OCI-LY1 (cell line): ENCODE measurements at regions not wholly inside any gene's neighbourhood (a gene's known extent, or its start where the extent isn't known, plus 50 kb on each side); places are given as distances from the start of the nearest gene placed in this dataset.

Experiments used
- H2AFZ ChIP-seq: fragments of 200-600 bp; sonication (generic), shearing (Covaris generic); 2 replicates; pipeline ENCODE4 v1.6.0; 2014; ENCODE audit warnings: antibody characterized with exemption, mild to moderate bottlenecking, low read length
- H3F3A ChIP-seq: fragments of 200-600 bp; sonication (generic), shearing (Covaris generic); 2 replicates; pipeline ENCODE4 v1.6.0; 2014; ENCODE audit warnings: mild to moderate bottlenecking, antibody characterized with exemption, low read length, moderate library complexity; ENCODE audit not compliant: insufficient read depth
- H3K27ac ChIP-seq: fragments of 200-600 bp; sonication (generic); 2 replicates; pipeline ENCODE4 v1.5.1; 2014; ENCODE audit warnings: low read length, mixed run types, mild to moderate bottlenecking, low read depth; ENCODE audit not compliant: poor library complexity, severe bottlenecking
- H3K27me3 ChIP-seq: fragments of 200-600 bp; sonication (generic); 2 replicates; pipeline ENCODE4 v1.6.0; 2014; ENCODE audit warnings: antibody characterized with exemption, mild to moderate bottlenecking, low read length, moderate library complexity; ENCODE audit not compliant: insufficient read depth
- H3K36me3 ChIP-seq: fragments of 200-600 bp; sonication (generic); 2 replicates; pipeline ENCODE4 v1.6.1; 2014; ENCODE audit warnings: mild to moderate bottlenecking, antibody characterized with exemption, low read length, moderate library complexity, mixed read lengths; ENCODE audit not compliant: insufficient read depth
- H3K4me1 ChIP-seq: fragments of 200-600 bp; sonication (generic); 2 replicates; pipeline ENCODE4 v1.5.1; 2014; ENCODE audit warnings: mild to moderate bottlenecking, low read length, moderate library complexity; ENCODE audit not compliant: insufficient read depth, severe bottlenecking
- H3K4me2 ChIP-seq: fragments of 200-600 bp; sonication (generic), shearing (Covaris generic); 2 replicates; pipeline ENCODE4 v1.6.1; 2014; ENCODE audit warnings: low read length
- H3K4me3 ChIP-seq: fragments of 200-600 bp; sonication (generic); 2 replicates; pipeline ENCODE4 v1.5.1; 2014; ENCODE audit warnings: low read length, low read depth, mild to moderate bottlenecking, mixed read lengths; ENCODE audit not compliant: poor library complexity, severe bottlenecking
- H3K79me2 ChIP-seq: fragments of 200-600 bp; shearing (Covaris generic); 2 replicates; pipeline ENCODE4 v1.6.1; 2016; ENCODE audit warnings: mixed run types, low read length, mixed read lengths; ENCODE audit not compliant: insufficient read depth
- H3K9ac ChIP-seq: fragments of 200-600 bp; sonication (generic), shearing (Covaris generic); 2 replicates; pipeline ENCODE4 v1.6.1; 2014; ENCODE audit warnings: mild to moderate bottlenecking, low read length, mixed read lengths
- H3K9me2 ChIP-seq: fragments of 200-600 bp; sonication (generic), shearing (Covaris generic); 2 replicates; pipeline ENCODE4 v1.6.1; 2014; ENCODE audit warnings: low read depth, mild to moderate bottlenecking, low read length, mixed read lengths
- H3K9me3 ChIP-seq: fragments of 200-600 bp; shearing (Covaris generic); 2 replicates; pipeline ENCODE4 v1.6.1; 2014; ENCODE audit warnings: low read length, mixed read lengths
- H4K20me1 ChIP-seq: fragments of 200-600 bp; sonication (generic), shearing (Covaris generic); 2 replicates; pipeline ENCODE4 v1.6.0; 2016; ENCODE audit warnings: mild to moderate bottlenecking, low read length; ENCODE audit not compliant: insufficient read depth
- EZH2 ChIP-seq: fragments of 200-600 bp; sonication (generic), shearing (Covaris generic); IDR thresholded peaks from 2 replicates; pipeline ENCODE4 v1.8.0; 2017; ENCODE audit warnings: borderline replicate concordance, mixed run types, mild to moderate bottlenecking, antibody characterized with exemption, low read length, moderate library complexity, mixed read lengths
- TF ChIP-seq, protein P1 (sequence below): fragments of 200-600 bp; sonication (generic), shearing (Covaris generic); IDR thresholded peaks from 2 replicates; pipeline ENCODE4 v1.5.1; 2017; ENCODE audit warnings: mild to moderate bottlenecking, antibody characterized with exemption, low read length, moderate library complexity, mixed read lengths

DNA sequence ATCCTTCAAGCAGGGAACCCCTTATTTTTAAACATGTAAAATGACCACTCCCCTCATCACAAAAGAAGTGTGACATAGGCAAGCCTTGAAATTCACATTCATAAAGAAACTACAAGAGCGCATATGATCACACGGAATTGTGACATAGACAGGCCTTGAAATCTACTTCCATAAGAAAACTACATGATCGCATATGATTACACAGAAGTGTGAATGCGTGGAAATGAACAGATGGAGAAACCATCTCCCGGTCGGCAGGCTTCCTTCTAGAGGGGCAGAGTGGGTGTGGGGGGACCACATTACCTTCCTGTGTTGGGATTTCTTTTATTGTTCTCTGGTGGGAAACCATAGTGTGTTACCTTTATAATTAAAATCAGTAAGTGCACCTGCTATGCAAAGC, 285.1 kb upstream of the ADARB2 start:
- TF ChIP-seq EZH2, result no peak
- TF ChIP-seq, protein P1, sequence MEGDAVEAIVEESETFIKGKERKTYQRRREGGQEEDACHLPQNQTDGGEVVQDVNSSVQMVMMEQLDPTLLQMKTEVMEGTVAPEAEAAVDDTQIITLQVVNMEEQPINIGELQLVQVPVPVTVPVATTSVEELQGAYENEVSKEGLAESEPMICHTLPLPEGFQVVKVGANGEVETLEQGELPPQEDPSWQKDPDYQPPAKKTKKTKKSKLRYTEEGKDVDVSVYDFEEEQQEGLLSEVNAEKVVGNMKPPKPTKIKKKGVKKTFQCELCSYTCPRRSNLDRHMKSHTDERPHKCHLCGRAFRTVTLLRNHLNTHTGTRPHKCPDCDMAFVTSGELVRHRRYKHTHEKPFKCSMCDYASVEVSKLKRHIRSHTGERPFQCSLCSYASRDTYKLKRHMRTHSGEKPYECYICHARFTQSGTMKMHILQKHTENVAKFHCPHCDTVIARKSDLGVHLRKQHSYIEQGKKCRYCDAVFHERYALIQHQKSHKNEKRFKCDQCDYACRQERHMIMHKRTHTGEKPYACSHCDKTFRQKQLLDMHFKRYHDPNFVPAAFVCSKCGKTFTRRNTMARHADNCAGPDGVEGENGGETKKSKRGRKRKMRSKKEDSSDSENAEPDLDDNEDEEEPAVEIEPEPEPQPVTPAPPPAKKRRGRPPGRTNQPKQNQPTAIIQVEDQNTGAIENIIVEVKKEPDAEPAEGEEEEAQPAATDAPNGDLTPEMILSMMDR, result no peak
- H3K79me2 ChIP-seq, result no peaks in the 10 kb centered on the region
- no peaks in the 10 kb centered on the region for H3K36me3 ChIP-seq
- H2AFZ ChIP-seq, result no peak overlapping the region
- H3K4me3 ChIP-seq, result no peak overlapping the region
- H3F3A ChIP-seq, result no peaks in the 10 kb centered on the region
- no peaks in the 10 kb centered on the region for H3K9me2 ChIP-seq
- H3K27me3 ChIP-seq, result no peaks in the 10 kb centered on the region
- H3K4me1 ChIP-seq, result no peaks in the 10 kb centered on the region
- H3K4me2 ChIP-seq, result no peak overlapping the region
- H3K27ac ChIP-seq, result no peak overlapping the region
- no peaks in the 10 kb centered on the region for H4K20me1 ChIP-seq
- no peaks in the 10 kb centered on the region for H3K9me3 ChIP-seq
- no peak overlapping the region for H3K9ac ChIP-seq

DNA sequence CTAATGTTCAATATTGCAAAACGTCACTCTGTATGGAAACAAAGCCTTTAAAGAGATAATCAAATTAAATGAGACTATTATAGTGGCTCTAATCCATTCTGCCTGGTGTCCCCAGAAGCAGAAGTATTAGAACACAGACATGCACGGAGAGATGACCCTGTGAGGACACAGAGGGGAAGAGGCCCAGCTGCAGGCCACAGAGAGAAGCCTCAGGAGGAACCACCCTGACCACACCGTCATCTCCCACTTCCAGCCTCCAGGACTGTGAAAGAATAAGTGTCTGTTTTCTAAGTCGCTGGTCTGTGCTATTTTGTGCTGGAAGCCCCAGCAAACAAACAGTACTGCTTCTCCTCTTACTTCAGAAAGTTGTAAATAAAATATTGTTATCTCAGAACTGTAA, 283.5 kb upstream of the ADARB2 start:
- no peaks in the 10 kb centered on the region for H3K9me2 ChIP-seq
- no peak overlapping the region for H3K27ac ChIP-seq
- H3K4me1 ChIP-seq, result no peaks in the 10 kb centered on the region
- no peaks in the 10 kb centered on the region for H3K9me3 ChIP-seq
- no peaks in the 10 kb centered on the region for H3K27me3 ChIP-seq
- no peaks in the 10 kb centered on the region for H4K20me1 ChIP-seq
- no peak overlapping the region for H3K9ac ChIP-seq
- no peaks in the 10 kb centered on the region for H3K36me3 ChIP-seq
- no peak for TF ChIP-seq EZH2
- TF ChIP-seq, protein P1, result no peak
- H3K4me3 ChIP-seq, result no peak overlapping the region
- H2AFZ ChIP-seq, result no peak overlapping the region
- H3K79me2 ChIP-seq, result no peaks in the 10 kb centered on the region
- H3K4me2 ChIP-seq, result no peak overlapping the region
- H3F3A ChIP-seq, result no peaks in the 10 kb centered on the region

DNA sequence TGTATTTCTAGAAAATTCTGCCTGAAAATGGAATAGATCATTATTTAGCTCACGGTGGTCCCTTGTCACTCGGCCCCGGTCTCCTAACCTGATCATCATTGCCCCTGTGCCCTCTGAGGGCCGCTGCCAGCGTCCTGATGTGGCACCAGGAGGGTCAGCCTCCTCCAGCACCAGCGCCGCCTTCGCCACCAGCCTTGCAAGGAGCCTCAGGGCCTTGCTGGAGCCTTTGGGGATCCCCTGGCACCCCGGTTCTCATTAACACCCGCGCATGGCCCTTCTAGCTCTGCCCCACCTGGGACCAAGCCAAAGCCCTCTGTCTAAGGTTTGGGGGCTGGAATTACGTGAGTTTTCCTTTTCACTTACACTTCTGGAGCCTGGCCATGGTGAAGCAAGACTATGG, 282.5 kb upstream of the ADARB2 start:
- Histone ChIP-seq H3K4me2 (no peak overlapping the region), H3K4me3 (no peak overlapping the region), H3K9me3 (no peaks in the 10 kb centered on the region), H3K36me3 (no peaks in the 10 kb centered on the region), H3F3A (no peaks in the 10 kb centered on the region), H3K27ac (no peak overlapping the region), H3K79me2 (no peaks in the 10 kb centered on the region), H3K27me3 (no peaks in the 10 kb centered on the region), H4K20me1 (no peaks in the 10 kb centered on the region), H3K4me1 (no peaks in the 10 kb centered on the region), H2AFZ (no peak overlapping the region), H3K9ac (no peak overlapping the region), H3K9me2 (no peaks in the 10 kb centered on the region)
- TF ChIP-seq, protein P1, result no peak
- TF ChIP-seq EZH2, result no peak
